HG03025 (cell line): ENCODE measurements at regions not wholly inside any gene's neighbourhood (a gene's known extent, or its start where the extent isn't known, plus 50 kb on each side); places are given as distances from the start of the nearest gene placed in this dataset.

ENCODE experiments used
- ATAC-seq: cut with Tn5 transposase; IDR thresholded peaks from one replicate; pipeline ENCODE4 v1.9.1; 2021; ENCODE audit warnings: mild to moderate bottlenecking, moderate library complexity; ENCODE audit not compliant: unreplicated experiment, low FRiP score

GRCh38 chr9:90948156-90948555 is 146.5 kb downstream of the SYK start:
- no peak for ATAC-seq

DNA sequence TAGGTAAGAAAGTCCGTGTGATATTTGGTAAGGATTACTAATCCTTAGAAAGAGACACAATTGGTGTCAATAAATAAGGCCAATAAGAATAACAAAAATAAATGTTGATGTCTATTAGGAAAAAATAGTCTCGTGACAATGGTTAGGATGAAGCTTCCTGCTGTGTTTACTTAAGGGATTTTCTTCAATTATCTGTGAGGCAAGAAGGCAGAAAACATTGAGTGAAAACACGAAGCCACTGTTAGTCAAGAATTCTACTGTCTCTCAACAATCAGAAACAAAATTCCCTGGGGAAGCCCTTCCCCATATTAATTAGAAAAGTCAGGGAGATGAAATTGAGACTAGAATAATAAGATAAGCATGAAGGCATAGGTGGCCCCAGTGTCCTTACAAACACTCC is 149.0 kb downstream of the SYK start:
- no peak for ATAC-seq

DNA sequence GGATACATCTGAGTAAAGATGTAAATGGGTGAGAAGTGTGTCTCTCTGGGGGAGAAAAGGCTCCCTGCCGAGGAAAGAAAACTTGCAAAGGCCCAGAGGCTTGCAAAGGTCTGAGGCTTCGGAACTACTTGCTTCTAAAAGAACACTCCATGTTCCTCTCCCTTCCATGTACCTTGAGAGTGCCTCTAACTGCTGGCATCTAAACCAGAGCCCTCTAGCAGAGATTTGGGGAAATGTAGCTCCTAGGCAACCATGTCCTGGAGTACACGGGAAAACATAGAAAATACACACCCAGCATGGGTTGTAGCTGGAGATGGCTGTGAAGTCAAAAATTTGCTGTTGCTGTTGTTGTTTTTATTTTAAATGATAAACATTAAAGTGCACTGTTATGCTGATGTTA is 151.6 kb downstream of the SYK start:
- ATAC-seq: no peak

GRCh38 chr9:90953805-90954204 is 152.2 kb downstream of the SYK start:
- ATAC-seq: no peak

DNA sequence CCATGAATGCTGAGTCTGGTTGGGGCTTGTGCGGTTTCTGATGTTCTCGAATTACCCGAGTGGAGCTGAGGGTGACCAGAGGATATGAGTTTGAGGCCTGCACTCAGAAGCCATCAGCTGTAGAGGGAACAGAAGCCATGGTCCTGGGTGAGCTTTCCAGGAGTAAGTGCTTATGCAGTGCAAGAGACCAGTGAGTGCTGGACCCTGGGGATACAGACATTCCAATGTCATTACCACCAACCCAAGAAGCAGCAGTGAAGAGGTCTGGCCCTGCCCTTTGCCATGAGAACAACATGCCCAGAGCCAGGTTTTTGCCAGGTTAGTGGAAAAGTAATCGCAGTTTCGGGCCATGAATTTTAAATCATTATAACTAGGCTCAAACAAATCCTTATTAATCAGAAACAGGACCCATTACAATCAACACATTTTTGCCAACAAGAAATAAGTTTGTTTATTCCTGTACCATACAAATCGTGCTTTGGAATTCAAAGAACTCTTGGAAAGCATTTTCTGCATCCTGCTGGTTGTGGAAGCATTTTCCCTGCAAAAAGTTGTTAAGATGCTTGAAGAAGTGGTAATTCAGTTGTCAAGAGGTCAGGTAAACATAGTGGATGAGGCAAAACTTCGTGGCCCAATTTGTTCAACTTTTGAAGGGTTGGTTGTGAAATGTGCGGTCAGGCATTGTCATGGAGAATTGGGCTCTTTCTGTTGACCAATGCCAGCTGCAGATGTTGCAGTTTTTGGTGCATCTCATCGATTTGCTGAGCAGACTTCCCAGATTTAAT is 154.6 kb downstream of the SYK start:
- ATAC-seq: no peak

GRCh38 chr9:90958328-90958727 is 156.7 kb downstream of the SYK start:
- ATAC-seq: no peak

DNA sequence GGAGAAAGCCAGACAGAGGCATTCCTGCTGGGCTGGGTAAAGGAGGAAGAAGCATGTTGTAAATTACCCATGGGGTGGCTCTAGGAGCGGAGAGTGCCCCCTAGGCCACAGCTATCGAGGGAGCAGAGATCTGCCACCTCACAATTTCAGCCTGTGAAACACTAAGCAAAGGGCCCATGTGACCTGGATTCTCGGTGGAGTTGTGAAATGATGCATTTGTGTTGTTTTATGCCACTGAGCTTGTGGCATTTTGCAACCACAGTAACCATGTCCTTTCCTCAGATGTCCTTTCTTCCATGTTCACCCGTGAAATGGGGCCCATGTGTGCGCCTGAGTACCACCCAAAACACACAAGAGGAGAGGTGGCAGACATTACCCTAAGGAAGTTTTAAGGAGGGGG is 159.3 kb downstream of the SYK start:
- no peak for ATAC-seq

DNA sequence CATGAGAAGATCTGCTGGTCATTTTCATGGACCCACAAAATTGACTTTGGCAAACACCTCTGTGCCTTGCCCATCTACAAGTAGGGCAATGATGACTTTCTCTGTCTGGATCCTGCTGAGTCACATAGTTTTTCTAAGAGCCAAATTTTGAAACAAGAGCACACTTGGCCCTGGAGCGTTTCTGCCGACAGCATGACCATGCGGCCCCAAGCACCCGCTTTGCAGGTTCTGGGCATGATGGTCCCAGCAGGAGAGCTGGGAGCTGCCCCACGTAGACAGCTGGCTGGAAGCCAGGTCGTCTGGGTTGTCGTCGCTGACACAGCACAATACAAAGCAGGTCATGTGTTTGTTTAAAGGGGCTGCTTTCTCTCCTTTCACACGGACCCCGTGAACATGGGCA is 159.8 kb downstream of the SYK start:
- ATAC-seq: no peak

- ATAC-seq: no peak
Observed at GRCh38 chr9:90964101-90965020, 162.7 kb downstream of the SYK start.

DNA sequence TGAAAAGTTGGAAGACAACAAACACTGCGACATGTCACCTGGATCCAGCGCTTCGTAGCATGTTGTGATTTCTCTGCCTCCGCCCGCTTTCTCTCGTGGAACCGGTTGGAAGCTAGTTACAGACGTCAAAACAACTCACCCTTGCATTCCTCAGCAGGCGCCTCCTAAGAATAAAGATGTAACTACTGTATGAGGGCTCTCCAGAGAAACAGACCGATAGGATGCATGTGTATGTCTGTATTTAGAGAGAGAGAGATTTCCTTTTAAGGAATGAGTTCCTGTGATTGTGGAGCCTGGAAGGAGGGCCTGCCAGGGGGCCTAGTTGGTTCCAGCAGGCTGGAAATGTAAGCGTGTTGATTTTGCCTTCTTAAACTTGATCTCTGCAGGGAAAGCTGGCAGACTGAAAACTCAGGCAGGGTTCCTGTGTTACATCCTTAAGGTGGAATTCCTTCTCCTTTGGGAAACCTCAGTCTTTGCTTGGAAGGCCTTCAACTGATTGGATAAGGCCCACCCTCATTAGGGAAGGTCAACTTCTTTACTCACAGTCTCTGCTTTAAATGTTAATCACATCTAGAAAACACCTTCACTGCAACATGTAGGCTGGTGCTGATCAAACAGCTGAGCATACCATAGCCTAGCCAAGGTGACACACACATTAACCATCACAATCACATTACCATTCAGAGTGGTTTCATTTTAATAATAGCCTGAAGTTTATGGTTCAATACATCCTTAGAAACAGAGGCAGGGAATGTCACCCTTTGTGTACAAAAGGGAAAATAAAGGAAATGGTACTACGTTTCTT is 163.8 kb downstream of the SYK start:
- ATAC-seq: no peak

- no peak for ATAC-seq
Observed at GRCh38 chr9:90966031-90966290, 164.3 kb downstream of the SYK start.

GRCh38 chr9:90966480-90967144 is 165.0 kb downstream of the SYK start:
- ATAC-seq: no peak

DNA sequence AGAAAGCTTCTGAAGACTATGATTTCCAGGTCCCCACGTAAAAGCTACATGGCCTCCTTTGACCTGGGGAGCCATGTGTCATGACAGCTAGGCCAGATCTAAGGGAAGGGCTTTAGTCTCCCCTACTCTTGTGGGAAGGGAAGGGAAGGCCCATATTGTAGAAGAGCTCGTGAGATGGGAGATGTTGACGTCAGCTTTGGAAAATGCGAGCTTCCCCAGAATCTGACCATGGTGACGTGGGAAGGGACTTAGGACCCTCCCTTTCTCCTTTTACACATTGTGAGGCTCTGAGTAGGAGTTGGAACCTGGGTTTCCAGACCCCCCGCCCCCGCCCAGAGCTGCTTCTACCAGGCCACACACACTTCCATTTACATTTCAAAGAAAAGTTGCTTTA is 165.5 kb downstream of the SYK start:
- no peak for ATAC-seq

- ATAC-seq: no peak
Observed at GRCh38 chr9:90969021-90969675, 167.5 kb downstream of the SYK start.

DNA sequence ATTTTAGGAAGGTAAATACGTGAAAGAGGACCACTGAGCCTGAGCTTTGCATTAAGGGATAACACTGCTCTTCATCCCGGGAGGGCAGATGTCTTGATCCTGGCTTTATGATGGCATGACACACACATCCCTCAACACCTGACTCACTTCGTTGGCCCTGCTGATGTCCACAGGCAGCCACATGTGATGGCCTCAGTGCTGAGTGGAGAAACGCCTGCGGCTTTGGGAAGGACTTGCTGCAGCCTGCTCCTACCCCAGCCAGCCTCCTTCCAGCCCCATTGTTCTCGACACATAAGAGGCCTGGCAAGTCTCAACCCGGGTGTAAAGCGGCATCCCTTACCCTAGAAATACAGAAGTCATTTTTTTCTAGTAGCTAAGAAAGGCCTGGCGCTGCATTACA is 169.0 kb downstream of the SYK start:
- ATAC-seq: no peak

DNA sequence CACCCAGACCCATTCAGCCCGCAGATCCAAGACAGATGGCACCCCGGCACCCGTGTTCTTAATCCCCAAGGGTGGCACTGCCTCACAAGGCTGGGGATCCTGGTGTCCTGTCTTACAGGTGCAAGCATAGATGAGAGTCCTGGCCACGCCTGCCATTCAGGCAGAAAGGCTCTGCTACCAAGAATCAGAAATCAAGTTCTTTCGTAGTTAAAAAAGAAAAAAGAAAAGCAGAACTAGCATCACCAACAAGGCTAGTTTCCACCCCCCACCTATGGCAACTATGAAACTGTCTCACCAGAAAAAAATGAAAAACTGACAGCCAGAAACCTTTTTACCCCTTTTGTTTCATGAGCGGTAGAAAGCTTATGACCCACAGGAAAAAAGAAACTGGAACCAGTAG is 170.4 kb downstream of the SYK start:
- ATAC-seq: peak; percentile 65

- ATAC-seq: no peak
Observed at GRCh38 chr9:90974016-90974415, 172.4 kb downstream of the SYK start.

DNA sequence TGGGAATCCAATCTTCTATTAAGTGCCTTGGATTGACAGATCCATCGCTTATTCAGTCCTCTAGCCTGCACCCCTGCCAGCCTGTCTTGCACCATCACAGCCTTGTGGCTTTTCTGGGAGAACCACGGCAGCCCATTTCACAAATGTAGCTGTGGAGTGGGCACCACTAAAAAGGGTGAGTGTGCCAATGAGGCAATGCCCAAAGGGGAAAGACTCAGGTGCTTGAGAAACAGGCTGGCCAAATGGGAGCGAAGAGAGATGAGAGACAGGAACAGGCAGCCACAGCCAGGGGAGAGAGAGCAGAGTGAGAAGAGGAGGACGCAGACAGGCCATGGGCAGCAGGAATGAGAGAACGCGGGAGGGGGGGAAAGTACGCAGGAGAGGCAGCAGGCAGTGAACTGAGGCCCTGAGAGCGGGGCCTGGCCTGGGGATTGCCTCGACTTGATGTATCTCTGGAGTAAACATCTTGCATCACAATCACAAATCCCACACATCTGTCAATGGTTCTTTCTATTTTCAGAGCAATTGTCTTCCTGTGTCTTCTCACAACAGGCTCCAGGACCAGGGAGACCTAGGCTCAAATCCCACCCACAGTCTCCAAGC is 173.1 kb downstream of the SYK start:
- ATAC-seq: no peak

DNA sequence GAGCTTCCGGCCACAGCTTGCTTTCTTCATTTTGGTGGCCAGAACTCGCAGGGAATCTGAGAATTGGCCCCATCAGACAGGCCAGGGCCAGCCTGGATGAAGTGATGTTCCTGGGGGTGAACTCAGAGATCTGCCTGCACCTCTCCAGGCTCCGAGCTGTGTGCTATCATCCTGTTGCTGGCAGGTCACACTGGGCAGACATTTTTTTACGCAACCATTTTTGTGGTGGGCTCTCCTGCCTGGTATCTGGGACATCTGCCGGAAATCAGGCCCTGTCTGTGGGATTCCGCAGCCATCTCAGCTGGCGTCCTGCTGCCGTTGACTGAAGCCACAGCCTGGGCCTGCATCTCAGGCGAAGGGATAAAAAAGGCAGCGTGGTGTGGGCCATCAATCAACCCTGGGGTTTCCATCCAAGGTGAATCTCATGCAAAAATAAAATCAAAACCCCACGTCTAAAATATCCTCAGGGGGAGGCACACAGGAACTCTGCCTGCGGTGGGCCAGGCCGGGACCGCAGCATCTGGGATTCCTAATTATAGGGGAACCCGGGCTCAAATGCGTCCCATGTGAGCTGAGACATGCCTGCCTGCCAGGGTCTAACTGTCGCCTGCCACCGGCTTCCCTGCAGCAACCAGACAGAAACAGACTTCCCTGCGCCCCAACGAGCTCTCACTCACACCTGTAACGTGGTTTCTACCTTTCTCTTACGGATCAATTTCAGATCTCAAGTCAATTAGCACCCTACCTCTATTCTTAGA is 174.3 kb downstream of the SYK start:
- no peak for ATAC-seq
